ENCODE measurements at regions not wholly inside any gene's neighbourhood (a gene's known extent, or its start where the extent isn't known, plus 50 kb on each side); places are given as distances from the start of the nearest gene placed in this dataset.

- TF ChIP-seq CTCF (IDR thresholded peaks at IDR 0.05) (no peak), GATA2 (CRISPR knock-in tag; IDR thresholded peaks at IDR 0.05) (peak; percentile 38)
These were observed 76.7 kb downstream of the SIPA1L2 start (continued) for GRCh38 chr1:232553050-232553754.

GRCh38 chr1:232551386-232551785 lies 78.5 kb downstream of the SIPA1L2 start:
- no peaks in the 10 kb centered on the region for H3K9me2 ChIP-seq
- H3K9ac ChIP-seq = no peak overlapping the region
- peaks cover 0 to 23% of the 10 kb centered on the region in 2 experiments; a peak in 2 of 4 replicates for H3K4me1 ChIP-seq (ENCODE audit: control insufficient read depth in 1 of 2, insufficient read depth in 2 of 2, low read depth in 1 of 2, low read length in 1 of 2)
- no peak overlapping the region for H3K4me3 ChIP-seq (ENCODE audit: low read depth in 2 of 2, low read length in 1 of 2)
- TF ChIP-seq MAX (IDR thresholded peaks at IDR 0.05; ENCODE audit: low read depth) = no peak
- H3K79me2 ChIP-seq (ENCODE audit: insufficient read depth) = no peaks in the 10 kb centered on the region
- no peaks in the 10 kb centered on the region for H3K36me3 ChIP-seq (replicated peaks in 1 of 2; ENCODE audit: control insufficient read depth in 1 of 2, insufficient read depth in 2 of 2, low read length in 1 of 2)
- no peaks in the 10 kb centered on the region for H3K27me3 ChIP-seq (ENCODE audit: insufficient read depth)
- 77% methylated on average over 7 of the region's 7 CpGs for WGBS (ENCODE audit: low lambda C conversion rate)
- no peak overlapping the region for H3K27ac ChIP-seq (ENCODE audit: low read depth in 2 of 2, low read length in 1 of 2)
- POLR2A ChIA-PET = interaction anchor here (0.7 kb wide), 1 partner anchor 855 kb away, joined by 3 read pairs; no protein-coding TSS in a partner anchor
- no peaks in the 10 kb centered on the region for H3K9me3 ChIP-seq
- no peaks in the 10 kb centered on the region for H4K20me1 ChIP-seq (ENCODE audit: insufficient read depth)
- H2AFZ ChIP-seq (ENCODE audit: low read depth) = no peak overlapping the region
- CTCF ChIA-PET = no interaction called here
- no peak overlapping the region for H3K4me2 ChIP-seq
- H3F3A ChIP-seq (replicated peaks; ENCODE audit: insufficient read depth) = no peaks in the 10 kb centered on the region
- no peak for DNase-seq

GRCh38 chr1:232550007-232550406 lies 79.9 kb downstream of the SIPA1L2 start:
- POLR2A ChIA-PET = no interaction called here
- CTCF ChIA-PET = interaction anchor here (1.4 to 1.7 kb wide), 2 partner anchors 10 to 43 kb away, joined by 3 to 8 read pairs; no protein-coding TSS in a partner anchor

More at GRCh38 chr1:232550007-232550406, 79.9 kb downstream of the SIPA1L2 start:
- Histone ChIP-seq H3K9ac (no peak overlapping the region), H3K27ac (ENCODE audit: low read depth in 2 of 2, low read length in 1 of 2) (no peak overlapping the region), H3K79me2 (ENCODE audit: insufficient read depth) (no peaks in the 10 kb centered on the region), H3K36me3 (replicated peaks in 1 of 2; ENCODE audit: control insufficient read depth in 1 of 2, insufficient read depth in 2 of 2, low read length in 1 of 2) (no peaks in the 10 kb centered on the region), H3K4me3 (ENCODE audit: low read depth in 2 of 2, low read length in 1 of 2) (no peak overlapping the region), H3K4me1 (ENCODE audit: control insufficient read depth in 1 of 2, insufficient read depth in 2 of 2, low read depth in 1 of 2, low read length in 1 of 2) (peaks cover 0 to 20% of the 10 kb centered on the region in 2 experiments; a peak in 2 of 4 replicates), H3K4me2 (no peak overlapping the region), H4K20me1 (ENCODE audit: insufficient read depth) (no peaks in the 10 kb centered on the region), H3K9me3 (no peaks in the 10 kb centered on the region), H3K27me3 (ENCODE audit: insufficient read depth) (no peaks in the 10 kb centered on the region), H3F3A (replicated peaks; ENCODE audit: insufficient read depth) (no peaks in the 10 kb centered on the region), H2AFZ (ENCODE audit: low read depth) (no peak overlapping the region), H3K9me2 (no peaks in the 10 kb centered on the region)
- DNase-seq = no peak
- 74% methylated on average over 2 of the region's 2 CpGs for WGBS (ENCODE audit: low lambda C conversion rate)
- TF ChIP-seq GATA2 (CRISPR knock-in tag; IDR thresholded peaks at IDR 0.05) (no peak), REST (IDR thresholded peaks at IDR 0.05; ENCODE audit: low read depth, low read length) (no peak), USF1 (IDR thresholded peaks at IDR 0.05; ENCODE audit: borderline replicate concordance, low read depth) (no peak), RCOR1 (IDR thresholded peaks at IDR 0.05; ENCODE audit: low read length) (no peak), GABPA (IDR thresholded peaks at IDR 0.05; ENCODE audit: low read depth) (no peak), CHD2 (IDR thresholded peaks at IDR 0.05; ENCODE audit: low read length, partially characterized antibody) (no peak), ELF1 (IDR thresholded peaks at IDR 0.05) (no peak), JUND (IDR thresholded peaks at IDR 0.05) (no peak), MAX (IDR thresholded peaks at IDR 0.05; ENCODE audit: low read depth) (no peak), RXRA (IDR thresholded peaks at IDR 0.05; ENCODE audit: borderline replicate concordance, low read depth) (no peak), FOSL2 (IDR thresholded peaks at IDR 0.05; ENCODE audit: borderline replicate concordance, low read depth) (no peak), ZBTB33 (IDR thresholded peaks at IDR 0.05; ENCODE audit: borderline replicate concordance, low read depth) (no peak), POLR2AphosphoS5 (IDR thresholded peaks at IDR 0.05; ENCODE audit: low read depth, low read length) (no peak), NFIC (IDR thresholded peaks at IDR 0.05; ENCODE audit: borderline replicate concordance) (no peak), RAD21 (IDR thresholded peaks at IDR 0.05; ENCODE audit: low read length) (no peak)

All from SK-N-SH (cell line).